Esophagus squamous epithelium (tissue), 5 donors: ENCODE measurements at regions not wholly inside any gene's neighbourhood (a gene's known extent, or its start where the extent isn't known, plus 50 kb on each side); places are given as distances from the start of the nearest gene placed in this dataset.

Experiments
- DNase-seq: peaks from one replicate; lab custom pipeline; 2025; lab: John Stamatoyannopoulos, UW
- H3K27ac ChIP-seq, 4 donors: fragments of 200-600 bp; sonication (generic); one replicate each; pipeline ENCODE4 v1.5.1; 2016 to 2019; ENCODE audit warnings: mild to moderate bottlenecking in 1 of 4
- H3K27me3 ChIP-seq, 4 donors: fragments of 200-600 bp; sonication (generic); 1 replicate in 3 of 4; 2 replicates in 1 of 4; pipeline versions ENCODE4 v1.5.1 to v1.6.0; 2017 to 2021; ENCODE audit warnings: antibody characterized with exemption in 1 of 4
- H3K36me3 ChIP-seq, 3 donors: fragments of 200-600 bp; sonication (generic); one replicate each; pipeline ENCODE4 v1.5.1; 2016 to 2019
- H3K4me1 ChIP-seq, 3 donors: fragments of 200-600 bp; sonication (generic); one replicate each; pipeline ENCODE4 v1.5.1; 2017 to 2019
- H3K4me3 ChIP-seq, 4 donors: fragments of 200-600 bp; sonication (generic); 1 replicate in 3 of 4; 2 replicates in 1 of 4; pipeline ENCODE4 v1.5.1; 2016 to 2019; ENCODE audit warnings: mild to moderate bottlenecking in 2 of 4, moderate library complexity in 1 of 4
- H3K9me3 ChIP-seq, 3 donors: fragments of 200-600 bp; sonication (generic); one replicate each; pipeline ENCODE4 v1.5.1; 2016 to 2019
- POLR2A ChIP-seq, 4 donors: fragments of 450-650 bp; IDR thresholded peaks; one replicate each; pipeline ENCODE4 v1.6.1; 2017; ENCODE audit warnings: antibody characterized with exemption in 4 of 4, mild to moderate bottlenecking in 4 of 4, moderate library complexity in 3 of 4
- WGBS, 2 donors: methylation state at CpG; one replicate each; pipeline ENCODE4 v1.1.5; 2018; 5-methylcytosine and 5-hydroxymethylcytosine counted together
- intact Hi-C: fragments of 100-400 bp; cut with DNase I; formaldehyde crosslinking; loops from one replicate; pipeline ENCODE4 v1.15.0; 2022
- TF ChIP-seq, protein P1 (sequence below), 6 experiments: fragments of 450-650 bp in 4 of 6; fragments of 200-600 bp in 2 of 6; sonication (generic) in 2 of 6; IDR thresholded peaks; one replicate each; pipeline ENCODE4 v1.5.1; 2016 to 2019; ENCODE audit warnings: antibody characterized with exemption in 6 of 6, mild to moderate bottlenecking in 4 of 6, moderate library complexity in 4 of 6
- donor health status: DM: yes; HTN: yes; CAD: no.

DNA sequence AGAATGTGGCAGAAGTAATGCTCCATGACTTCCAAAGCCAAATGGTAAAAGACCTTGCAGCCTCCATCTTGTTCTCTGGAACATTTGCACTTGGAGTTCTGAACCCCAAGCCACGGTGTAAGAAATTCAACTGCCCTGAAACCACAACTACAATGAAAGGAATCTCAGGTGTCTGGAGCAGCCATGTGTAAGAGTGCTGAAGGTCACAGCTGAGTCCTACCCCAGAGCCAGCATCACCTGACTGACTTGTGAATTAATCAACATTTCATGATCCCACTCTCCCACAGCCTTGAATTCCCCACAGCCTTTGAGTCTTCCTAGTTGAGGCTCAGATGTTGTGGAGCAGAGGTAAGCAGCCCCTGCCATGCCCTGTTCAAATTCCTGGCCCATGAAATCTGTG, 192.8 kb upstream of the CAMK1G start:
- WGBS, 2 donors: 67 to 89% methylated on average over 1 of the region's 1 CpG
- TF ChIP-seq POLR2A (IDR thresholded peaks at IDR 0.05): no peak
- TF ChIP-seq, protein P1, sequence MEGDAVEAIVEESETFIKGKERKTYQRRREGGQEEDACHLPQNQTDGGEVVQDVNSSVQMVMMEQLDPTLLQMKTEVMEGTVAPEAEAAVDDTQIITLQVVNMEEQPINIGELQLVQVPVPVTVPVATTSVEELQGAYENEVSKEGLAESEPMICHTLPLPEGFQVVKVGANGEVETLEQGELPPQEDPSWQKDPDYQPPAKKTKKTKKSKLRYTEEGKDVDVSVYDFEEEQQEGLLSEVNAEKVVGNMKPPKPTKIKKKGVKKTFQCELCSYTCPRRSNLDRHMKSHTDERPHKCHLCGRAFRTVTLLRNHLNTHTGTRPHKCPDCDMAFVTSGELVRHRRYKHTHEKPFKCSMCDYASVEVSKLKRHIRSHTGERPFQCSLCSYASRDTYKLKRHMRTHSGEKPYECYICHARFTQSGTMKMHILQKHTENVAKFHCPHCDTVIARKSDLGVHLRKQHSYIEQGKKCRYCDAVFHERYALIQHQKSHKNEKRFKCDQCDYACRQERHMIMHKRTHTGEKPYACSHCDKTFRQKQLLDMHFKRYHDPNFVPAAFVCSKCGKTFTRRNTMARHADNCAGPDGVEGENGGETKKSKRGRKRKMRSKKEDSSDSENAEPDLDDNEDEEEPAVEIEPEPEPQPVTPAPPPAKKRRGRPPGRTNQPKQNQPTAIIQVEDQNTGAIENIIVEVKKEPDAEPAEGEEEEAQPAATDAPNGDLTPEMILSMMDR (IDR thresholded peaks at IDR 0.05): no peak
- Histone ChIP-seq H3K4me1 (peaks cover 10 to 79% (median 39%) of the 10 kb centered on the region in 3 donors), H3K9me3 (no peaks in the 10 kb centered on the region), H3K36me3 (no peaks in the 10 kb centered on the region), H3K27ac (peak overlapping the region in 3 of 4 donors; percentile 74 to 83 (median 78)), H3K4me3 (no peak overlapping the region), H3K27me3 (no peaks in the 10 kb centered on the region)
- intact Hi-C loops: no loop called here
- DNase-seq: no peak

- intact Hi-C loops: no loop called here
- Histone ChIP-seq H3K4me3 (no peak overlapping the region), H3K9me3 (no peaks in the 10 kb centered on the region), H3K4me1 (peaks cover 6 to 79% (median 32%) of the 10 kb centered on the region in 3 donors), H3K36me3 (no peaks in the 10 kb centered on the region), H3K27me3 (no peaks in the 10 kb centered on the region), H3K27ac (no peak overlapping the region)
- DNase-seq: no peak
- no peak for TF ChIP-seq POLR2A (IDR thresholded peaks at IDR 0.05)
- 51 to 75% methylated on average over 2 of the region's 2 CpGs for WGBS, 2 donors
Observed at GRCh38 chr1:209391792-209392191, 191.7 kb upstream of the CAMK1G start.

DNA sequence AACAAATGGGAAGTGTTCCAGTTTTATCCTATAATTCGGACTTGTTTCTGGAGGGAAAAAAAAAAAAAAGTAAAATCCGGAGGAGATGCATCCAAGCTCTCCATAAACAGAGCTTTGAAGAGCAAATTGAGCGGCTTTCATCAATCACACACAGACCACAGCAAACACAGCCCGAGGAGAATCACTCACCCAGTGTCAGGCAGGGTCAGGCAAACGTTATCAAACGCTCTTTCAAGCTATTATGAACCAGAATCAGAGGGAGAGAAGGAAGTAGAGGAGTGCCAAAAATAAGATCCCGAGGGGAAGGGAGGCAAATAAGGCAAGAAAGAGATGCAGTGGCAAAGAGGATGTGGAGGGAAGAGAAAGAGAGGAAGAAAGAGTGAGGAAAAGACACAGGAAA, 188.3 kb upstream of the CAMK1G start:
- Histone ChIP-seq H3K4me3 (no peak overlapping the region), H3K27me3 (no peaks in the 10 kb centered on the region), H3K4me1 (peaks cover 20 to 79% (median 27%) of the 10 kb centered on the region in 3 donors), H3K9me3 (no peaks in the 10 kb centered on the region), H3K27ac (peak overlapping the region in 3 of 4 donors; percentile 69 to 86 (median 84)), H3K36me3 (no peaks in the 10 kb centered on the region)
- DNase-seq: no peak
- 7 to 9% methylated on average over 7 of the region's 7 CpGs for WGBS, 2 donors
- TF ChIP-seq, protein P1 (IDR thresholded peaks at IDR 0.05): no peak
- TF ChIP-seq POLR2A (IDR thresholded peaks at IDR 0.05): no peak
- intact Hi-C loops: no loop called here

GRCh38 chr1:209397371-209397770, 186.1 kb upstream of the CAMK1G start:
- no peak for DNase-seq
- TF ChIP-seq POLR2A (IDR thresholded peaks at IDR 0.05): no peak
- TF ChIP-seq, protein P1 (IDR thresholded peaks at IDR 0.05): no peak
- 30 to 50% methylated on average over 6 of the region's 6 CpGs for WGBS, 2 donors
- H3K9me3 ChIP-seq: no peaks in the 10 kb centered on the region
- H3K27me3 ChIP-seq: no peaks in the 10 kb centered on the region
- peaks cover 20 to 76% (median 24%) of the 10 kb centered on the region in 3 donors for H3K4me1 ChIP-seq
- peak overlapping the region; percentile 68 to 89 (median 85) for H3K27ac ChIP-seq
- H3K4me3 ChIP-seq: no peak overlapping the region
- intact Hi-C loops: no loop called here
- H3K36me3 ChIP-seq: no peaks in the 10 kb centered on the region

- H3K9me3 ChIP-seq: no peaks in the 10 kb centered on the region
- DNase-seq: no peak
- 63 to 74% methylated on average over 3 of the region's 3 CpGs for WGBS, 2 donors
- H3K36me3 ChIP-seq: no peaks in the 10 kb centered on the region
- H3K4me3 ChIP-seq: no peak overlapping the region
- H3K27me3 ChIP-seq: no peaks in the 10 kb centered on the region
- no peak for TF ChIP-seq POLR2A (IDR thresholded peaks at IDR 0.05)
- TF ChIP-seq, protein P1 (IDR thresholded peaks at IDR 0.05): no peak
- H3K4me1 ChIP-seq: peaks cover 20 to 80% (median 24%) of the 10 kb centered on the region in 3 donors
- intact Hi-C loops: no loop called here
- H3K27ac ChIP-seq: peak overlapping the region; percentile 68 to 89 (median 85)
Observed at GRCh38 chr1:209397910-209398309, 185.6 kb upstream of the CAMK1G start.
